HG03575 (cell line): ENCODE measurements at regions not wholly inside any gene's neighbourhood (a gene's known extent, or its start where the extent isn't known, plus 50 kb on each side); places are given as distances from the start of the nearest gene placed in this dataset.

Source experiments
- ATAC-seq: cut with Tn5 transposase; IDR thresholded peaks from one replicate; pipeline ENCODE4 v1.9.1; 2021; ENCODE audit not compliant: unreplicated experiment, insufficient number of reproducible peaks, low FRiP score; ENCODE audit errors: extremely low read depth

DNA sequence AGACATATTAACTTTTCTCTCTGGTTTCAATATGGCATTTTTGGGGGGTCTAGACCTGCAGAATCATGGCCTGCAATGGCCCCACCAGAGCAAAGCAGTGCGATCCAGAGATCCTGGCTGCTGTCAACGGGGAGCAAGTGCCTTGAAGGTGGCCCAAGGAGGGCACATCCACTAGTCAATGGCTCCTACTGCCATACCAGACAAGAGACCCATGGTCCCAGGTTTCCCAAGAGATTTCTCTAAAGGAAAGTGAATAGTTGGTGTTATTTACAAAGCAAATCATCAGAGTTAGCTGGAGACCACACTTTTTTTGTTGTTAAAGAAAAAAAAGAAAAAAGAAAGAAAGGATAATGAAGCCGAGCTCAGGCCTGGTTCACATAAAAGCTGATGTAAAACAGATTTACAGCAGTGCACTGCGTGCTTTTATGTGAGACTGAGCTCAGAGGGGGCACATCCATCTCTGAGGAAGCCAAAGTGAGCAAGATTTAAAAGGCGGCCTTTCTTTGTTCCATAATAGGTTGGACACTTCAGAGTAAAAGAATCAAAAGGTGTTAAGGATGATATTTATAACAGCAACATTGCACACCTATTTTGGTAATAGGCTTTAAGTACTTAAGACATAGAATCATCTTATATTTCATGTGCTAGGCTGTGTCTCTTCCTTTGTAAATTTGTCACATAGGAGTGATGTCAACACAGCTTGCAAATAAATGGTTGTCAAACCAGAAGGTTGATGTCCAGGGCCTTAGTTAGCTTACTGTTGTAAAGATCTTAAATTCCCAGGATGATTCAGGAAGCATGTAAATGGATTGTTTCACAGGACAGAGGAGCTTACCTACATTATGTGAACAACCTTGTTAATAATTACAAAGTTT is 201.3 kb upstream of the NTM start:
- no peak for ATAC-seq

DNA sequence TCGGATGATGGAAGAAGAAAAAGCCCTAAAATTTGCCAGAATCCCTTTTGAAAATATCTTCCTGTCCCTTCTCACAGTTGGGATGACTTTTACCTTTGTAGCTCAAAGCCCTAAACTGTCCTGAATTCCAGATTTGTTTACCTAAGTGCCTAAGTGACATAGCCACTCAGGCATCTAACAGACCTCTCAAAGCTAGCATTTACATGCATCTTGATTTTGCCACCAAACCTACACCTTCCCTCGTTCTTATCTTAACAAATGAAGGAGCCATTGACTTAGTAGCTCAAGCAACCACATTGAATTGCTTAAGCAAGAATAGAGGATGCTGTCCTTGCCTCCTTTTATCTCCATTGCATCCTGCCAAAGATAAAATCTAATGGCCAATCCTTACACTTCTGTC is 198.4 kb upstream of the NTM start:
- ATAC-seq, result no peak

DNA sequence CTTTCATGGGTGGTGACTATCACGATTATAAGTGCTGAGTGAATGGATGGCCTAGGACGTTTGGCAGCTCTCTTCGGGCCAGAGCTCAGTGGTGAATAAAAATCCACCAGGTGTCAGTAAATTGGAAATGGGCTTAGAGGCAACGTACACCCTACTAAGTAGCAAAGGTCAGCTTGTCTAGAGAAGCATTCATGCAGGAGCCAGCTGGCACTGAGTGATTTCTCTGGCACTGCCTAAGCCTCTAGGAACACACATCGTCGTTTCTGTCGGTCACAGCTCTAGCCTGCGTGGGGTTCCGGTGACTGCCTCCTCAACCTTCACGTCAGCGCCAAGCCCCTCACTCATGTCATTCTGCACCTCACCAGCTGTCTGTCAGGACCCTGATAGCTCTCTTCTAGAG is 192.4 kb upstream of the NTM start:
- ATAC-seq, result no peak

DNA sequence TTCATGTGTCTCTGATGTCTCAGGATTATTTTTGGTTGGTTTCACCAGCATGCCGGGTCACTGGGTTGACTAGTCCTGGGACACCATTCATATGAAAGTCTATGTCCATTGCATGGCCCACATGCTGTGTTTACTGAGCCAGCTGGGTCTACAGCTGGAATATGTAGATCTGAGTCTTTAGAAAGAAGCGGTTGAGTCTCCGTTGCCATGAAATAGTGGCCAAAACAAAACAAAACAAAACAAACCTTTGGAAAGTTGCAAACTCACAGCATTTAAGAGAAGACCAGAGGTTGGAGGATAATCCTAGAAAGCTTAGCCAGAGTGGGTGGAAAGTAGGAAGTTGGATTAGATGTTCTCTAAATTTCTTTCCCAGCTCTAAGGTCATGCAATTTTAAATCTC is 191.8 kb upstream of the NTM start:
- ATAC-seq, result no peak

DNA sequence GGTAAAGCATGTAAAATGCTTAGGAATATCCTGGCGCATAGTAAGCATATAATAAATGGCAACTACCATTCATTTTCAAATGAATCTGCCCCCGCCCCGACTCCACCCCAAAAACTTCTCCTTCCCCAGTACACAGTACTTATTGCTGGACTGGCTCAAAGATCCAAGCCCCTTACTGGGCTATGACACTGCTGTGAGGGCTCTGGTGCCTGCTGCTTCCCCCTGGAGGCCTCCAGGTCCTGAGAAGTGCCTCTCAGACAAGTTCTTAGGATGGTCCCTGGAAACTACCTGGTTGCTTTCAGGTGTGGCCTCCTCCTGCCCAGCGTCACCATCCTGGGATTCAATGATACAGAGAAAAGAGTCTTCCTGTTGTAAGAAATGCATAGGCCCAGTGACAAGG is 190.6 kb upstream of the NTM start:
- ATAC-seq, result no peak

DNA sequence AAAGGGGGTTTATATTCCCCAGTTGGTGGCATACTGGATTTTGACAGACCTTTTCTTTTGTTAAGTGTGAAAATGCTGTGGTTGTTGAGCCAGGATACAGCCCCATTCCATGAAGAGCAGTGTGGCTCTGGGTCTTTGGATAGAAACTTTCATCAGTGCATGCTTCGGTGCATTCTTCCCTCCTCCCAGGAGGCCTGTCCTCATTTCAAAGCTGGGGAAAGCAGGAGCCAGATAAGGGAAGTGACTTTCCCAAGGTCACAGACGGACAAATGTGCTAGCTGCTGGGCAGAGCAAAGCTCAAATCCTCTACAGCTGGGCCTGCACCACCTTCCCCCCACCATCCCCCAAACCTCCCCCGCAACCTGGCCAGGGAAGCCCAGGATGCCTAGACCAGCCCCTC is 184.5 kb upstream of the NTM start:
- ATAC-seq, result no peak

DNA sequence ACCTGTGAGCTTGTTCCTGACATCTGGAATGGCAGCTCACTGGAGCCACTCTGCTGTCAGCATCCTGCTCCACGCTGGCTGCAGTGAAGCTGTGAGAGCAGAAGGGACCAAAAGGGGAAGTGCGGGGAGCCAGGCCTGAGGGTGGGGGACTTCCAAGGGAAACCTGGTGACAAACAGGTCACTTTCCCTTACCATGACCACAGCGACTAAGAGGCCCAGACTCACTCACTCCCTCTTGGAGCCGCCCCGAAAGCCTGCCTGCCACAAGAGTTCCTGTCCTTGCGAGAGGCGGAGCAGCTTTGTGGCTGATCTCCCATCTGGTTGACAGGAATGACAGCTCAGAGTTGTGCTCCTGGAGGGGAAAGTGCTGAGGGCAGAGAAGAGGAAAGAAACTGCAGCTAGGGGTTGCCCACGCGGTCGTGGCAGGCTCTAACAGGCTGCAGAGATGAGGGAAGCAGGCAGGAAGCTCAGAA is 183.8 kb upstream of the NTM start:
- peak; percentile 73 for ATAC-seq

DNA sequence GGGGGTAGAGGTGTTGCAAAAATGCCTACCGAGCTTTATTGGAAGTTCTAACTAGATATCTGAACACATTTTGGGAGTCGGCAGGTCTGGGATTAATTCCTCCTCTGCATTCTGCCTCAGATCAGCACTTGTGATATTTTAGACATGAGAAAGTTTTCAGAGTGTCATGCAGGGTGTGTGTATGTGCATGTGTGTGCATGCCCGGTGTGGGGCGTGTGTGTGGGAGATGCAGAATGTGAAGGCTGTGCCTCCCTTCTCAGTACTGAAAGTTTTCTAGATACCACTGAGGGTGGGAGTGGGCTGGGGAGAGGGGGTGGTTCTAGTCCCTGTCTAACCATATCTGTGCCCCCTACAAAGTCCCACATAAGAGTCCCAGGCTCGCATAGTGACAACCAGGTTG is 180.0 kb upstream of the NTM start:
- no peak for ATAC-seq

DNA sequence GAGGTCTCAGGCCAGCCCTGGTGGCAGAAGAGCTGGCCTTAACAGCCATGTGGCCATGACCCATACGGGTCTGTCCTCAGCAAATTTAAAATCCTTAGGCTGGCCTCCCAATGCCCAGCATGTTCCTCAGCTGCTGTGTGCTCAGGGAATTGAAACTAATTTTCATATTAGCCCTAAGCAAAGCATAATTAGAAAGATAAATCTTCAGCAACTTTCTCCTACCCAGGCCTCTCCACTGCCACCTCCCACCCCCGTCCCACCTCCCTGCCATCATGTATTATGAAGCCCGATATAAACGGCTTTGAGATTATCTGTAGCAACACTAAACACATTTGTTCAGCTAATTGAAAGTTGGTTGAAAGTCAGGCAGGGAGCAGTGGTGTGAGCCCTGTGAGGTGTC is 178.8 kb upstream of the NTM start:
- no peak for ATAC-seq

DNA sequence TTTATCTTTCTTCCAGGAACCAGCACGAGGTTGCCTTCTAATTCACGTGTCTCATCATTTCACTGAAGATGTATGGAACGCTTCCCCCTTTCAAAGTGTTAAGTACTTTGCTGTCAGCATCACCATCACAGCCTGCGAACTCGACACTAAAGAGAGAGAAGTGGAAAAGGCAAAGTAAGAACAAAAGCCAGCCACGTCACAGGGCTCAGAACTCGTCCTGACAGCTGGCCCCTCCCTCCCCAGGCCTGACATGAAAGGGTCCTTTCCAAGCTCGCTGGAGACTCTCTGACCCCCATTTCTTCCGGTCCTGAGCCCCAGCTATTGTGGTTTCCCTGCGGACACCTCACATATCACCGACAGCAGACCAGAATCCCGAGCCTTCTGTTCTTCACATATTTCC is 177.8 kb upstream of the NTM start:
- ATAC-seq, result no peak

DNA sequence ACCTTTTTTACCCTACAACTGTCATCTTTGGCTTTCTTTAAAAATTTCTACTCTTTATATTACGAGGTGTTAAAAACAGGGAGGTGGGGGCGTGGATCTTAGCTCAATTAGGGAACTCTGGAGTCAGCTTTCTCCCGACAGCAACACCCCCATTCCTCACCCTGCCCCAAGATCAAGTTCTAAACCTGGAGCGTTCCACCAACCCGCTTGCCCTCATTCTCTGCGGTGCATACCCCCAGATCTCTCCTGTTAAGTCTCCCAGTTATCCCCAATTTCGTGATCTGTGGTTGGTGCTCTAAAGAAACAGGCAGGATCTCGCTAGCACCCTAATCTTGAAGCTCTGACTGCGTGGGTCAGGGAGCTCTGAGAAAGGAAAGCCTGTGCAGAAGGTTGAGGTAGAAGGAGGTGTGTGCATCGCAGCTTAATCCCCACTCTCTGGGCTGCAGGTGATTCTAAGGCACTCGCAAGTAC is 177.3 kb upstream of the NTM start:
- no peak for ATAC-seq

DNA sequence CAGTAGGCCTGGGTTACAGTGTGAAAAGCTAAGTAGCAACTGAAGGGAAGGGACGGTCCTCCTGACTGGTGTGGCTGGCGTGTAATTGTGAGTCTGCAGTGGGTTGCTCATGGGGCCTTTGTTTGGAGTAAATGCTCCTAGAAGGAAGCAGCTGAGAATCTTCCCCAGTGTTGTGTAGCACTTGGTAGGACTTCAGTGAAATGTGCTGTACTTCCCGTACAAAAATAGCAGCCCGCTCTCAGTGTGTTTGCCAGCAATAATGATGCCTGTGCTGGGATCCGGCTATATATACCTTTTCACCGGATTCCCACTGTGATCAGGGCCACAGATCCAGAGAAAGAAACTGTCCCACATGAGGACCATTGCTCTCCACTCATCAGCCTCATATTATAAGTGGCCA is 175.7 kb upstream of the NTM start:
- no peak for ATAC-seq

DNA sequence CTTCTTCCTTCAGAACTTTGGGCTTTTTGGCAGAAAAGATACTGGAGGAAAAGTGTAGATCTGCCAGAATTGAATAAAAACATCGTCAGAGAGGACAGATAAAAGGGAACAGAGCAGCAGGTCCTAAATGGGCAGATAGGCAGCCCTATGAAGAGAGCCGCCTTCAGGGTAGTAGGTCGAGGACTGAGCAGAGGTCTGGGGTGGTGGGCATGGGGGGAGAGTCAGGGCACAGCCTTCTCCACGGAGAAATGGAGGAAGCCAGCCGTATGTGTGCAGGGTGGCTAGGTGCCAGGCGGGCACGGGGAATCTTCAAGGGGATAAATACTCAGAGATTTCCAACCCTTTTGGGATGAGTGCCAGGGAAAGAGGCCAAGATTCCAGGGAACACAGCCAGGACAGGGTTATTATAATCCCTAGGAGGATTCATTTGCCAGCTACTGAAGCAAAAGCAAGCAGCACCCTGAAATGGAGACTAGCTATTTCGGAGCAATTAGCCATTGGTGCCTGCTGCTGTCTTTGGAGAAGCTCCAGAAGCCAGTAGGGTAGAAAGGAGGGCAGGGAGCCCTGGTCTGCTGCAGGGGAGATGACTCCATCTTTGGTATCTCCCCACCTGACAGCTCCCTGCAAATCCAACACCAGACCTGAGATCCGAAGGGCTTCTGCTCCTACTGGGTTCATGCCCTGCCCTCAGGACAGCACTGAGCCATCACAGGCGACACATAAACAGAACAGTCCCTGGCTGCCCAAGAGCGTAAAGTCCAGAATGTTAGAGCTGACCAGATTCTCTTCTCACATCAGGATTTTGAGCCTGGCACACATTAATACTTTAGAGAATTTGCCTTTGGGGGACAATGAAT is 174.5 kb upstream of the NTM start:
- no peak for ATAC-seq

DNA sequence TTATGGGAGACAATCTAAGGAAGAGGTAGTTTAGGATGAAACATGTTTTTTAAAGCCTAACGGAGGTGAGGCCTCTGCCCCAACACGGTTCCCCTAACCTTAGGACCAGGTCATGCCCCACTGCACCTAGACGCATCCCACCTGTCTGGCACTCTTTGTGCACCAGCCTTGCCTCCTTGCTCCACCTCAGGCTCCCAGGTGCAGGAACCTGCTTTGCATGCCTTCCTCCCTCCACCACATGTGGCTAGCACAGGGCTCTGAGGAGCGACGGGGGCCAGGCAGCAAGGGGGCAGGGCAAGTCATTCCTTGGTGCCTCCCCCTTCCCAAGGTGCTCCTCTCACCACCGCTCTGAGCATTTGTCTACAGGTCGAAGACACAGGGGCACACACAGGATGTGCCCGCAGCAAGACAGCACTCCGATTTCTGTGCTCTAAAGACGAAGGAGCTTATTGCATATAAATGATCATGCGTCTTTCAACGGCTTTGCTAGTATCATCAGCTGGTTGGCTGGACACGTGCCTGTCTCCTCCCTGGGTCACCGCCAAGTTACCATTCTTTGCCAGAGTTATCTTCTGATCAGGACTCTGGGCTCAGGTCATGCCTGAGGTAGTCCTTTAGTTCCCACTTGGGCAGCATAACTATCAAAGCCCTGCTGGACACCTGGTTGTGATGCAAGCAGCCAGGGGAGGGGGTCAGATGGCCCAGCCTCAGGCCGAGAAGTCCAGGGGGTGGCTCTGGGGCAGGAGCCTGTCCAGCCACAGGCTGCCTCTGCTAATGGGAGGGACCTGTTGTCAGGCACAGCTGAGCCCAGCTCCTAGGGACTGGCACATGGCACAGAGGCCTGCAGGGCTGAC is 172.0 kb upstream of the NTM start:
- ATAC-seq, result no peak

DNA sequence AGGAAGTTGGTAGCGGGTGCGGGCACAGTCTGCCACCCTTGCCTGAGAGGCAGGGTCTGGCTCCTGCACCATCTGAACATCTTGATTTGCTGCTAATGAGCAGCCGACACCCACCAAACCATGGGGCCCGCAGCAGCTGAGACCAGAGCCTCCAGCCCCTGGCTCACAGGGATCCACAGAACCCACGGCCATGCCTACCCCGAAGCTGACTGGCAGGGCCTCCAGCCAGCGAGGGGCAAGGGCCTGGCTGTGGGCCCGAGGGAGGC is 171.5 kb upstream of the NTM start:
- no peak for ATAC-seq

DNA sequence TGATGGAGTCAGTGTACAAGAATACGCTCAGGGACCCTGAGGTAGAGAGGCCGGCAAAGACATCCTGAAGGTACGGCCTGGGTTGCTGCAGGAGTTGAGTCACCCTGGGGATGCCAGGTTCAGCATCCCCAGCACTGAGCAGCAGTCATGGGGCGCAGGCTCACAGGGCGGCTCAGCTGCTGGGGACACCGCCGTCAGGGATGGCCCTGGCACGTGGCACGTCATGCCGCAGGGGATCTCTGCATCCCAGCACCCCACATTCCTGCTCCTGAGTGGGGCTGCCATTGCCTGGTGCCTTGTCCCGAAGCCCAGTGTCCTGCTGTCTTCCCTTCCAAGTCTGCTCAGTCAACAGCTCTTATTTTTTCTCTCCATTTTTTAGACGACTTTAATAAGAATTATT is 168.7 kb upstream of the NTM start:
- ATAC-seq, result no peak

DNA sequence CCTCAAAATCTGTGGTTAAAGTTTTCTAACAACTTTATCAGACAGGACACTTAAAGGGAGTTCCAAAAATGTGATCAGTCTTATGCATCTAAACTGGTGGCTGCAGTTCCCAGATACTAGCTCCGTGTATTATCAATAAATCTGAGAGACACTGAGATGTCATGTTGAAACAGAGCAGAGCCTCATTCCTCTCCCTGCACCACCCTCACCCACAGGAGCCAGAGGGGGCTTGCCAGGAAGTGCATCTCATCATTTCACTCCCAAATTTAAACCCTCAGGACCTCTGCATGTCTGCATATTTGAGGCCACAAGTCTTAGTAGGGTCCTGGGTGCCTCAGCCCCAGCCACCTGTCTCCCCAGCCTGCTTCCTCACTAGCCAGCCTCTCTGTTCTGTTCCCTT is 167.4 kb upstream of the NTM start:
- no peak for ATAC-seq

DNA sequence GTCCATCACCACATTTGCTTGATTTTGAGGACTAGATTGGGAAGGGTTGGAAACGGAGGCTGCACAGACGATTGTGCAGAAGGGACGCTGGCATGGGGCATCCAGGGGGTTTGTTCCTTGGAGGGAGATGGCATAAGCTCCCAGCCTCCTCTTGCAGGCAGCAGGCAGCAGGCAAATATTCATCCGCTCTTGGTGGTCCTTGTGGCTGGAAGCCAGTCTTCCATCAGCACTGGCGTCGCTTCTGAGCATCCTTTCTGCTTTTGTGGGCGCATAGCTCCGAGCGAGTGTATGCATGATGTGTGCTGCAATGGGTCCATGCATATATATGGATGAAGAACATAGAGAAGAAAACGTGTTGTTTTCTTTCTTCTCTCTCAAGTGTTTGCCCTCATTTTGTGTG is 166.1 kb upstream of the NTM start:
- no peak for ATAC-seq

DNA sequence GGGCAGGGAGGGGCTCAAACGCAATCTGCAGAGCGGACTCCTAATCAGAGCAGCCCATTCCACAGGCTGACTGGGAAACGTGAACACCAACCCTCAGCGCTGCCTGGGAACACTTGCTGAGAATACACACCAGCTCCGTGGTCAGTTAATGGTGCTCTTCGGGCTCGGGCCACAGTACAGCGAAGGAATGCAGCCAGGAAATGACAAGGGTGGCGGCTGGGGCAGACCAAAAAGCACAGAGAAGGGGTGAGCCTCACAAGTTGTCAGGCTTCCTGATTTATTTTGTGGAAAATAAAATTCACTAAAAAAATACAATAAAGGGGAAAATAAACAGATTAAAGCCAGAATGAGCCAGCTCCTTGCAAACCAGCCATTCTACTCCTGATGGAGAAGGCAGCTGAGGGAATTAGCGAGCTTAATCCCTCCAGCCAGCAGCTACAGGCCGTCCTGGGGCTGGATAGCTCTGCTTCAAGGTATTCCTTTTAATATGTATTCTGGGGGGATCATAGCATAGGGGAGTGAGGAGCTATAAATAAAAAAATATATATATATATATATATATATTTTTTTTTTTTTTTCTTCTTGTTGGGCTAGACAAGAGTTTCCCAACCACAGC is 165.5 kb upstream of the NTM start:
- ATAC-seq, result no peak
